ENCODE measurements at regions not wholly inside any gene's neighbourhood (a gene's known extent, or its start where the extent isn't known, plus 50 kb on each side); places are given as distances from the start of the nearest gene placed in this dataset.

DNA sequence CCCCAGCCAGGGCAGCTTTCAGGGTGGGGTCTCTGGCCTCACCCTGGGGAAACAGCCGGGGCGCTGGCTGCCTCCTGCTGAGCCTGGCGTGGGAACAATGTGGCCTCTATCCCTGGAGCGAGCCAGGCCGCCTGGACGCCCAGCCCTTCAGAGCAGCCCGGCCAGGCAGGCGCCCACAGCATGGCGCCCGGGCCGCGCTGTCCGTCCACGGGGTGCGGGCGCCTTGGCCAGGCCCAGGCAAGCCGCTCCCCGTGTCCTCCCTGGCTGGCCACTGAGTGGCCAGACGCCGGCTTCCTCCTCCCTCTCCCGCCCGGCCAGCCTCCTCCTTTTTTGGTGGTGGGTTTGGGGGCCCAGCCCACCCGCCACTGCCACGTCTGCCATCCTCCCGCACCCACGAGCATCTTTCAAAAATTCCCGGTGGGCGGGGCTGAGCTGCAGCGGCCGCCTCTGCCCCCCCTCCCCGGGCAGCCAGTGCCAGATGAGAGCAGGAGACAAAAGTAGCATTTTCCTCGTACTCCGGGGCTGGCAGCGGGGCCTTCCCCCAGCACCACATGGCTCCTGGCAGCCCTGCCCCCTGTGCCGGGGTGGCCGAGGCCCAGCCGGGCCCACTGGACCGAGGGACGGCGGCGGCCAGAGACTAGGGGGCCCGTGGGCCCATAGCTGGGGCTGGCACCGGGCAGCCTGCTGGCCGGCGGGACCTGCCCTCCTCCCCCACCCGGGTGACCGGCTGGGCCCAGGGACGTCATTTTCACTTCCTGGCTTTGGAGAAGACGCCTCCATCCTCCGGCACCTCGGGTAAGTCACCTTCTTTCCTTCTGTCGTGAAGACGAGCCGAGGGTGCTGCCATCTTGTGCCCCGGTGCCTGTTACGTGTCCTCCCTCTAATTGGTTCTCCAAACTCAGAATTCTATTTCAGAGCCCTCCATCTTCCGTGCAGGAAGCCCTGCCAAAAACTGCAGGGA is 70.2 kb upstream of the PPARA start:
- TF ChIP-seq, protein P1, sequence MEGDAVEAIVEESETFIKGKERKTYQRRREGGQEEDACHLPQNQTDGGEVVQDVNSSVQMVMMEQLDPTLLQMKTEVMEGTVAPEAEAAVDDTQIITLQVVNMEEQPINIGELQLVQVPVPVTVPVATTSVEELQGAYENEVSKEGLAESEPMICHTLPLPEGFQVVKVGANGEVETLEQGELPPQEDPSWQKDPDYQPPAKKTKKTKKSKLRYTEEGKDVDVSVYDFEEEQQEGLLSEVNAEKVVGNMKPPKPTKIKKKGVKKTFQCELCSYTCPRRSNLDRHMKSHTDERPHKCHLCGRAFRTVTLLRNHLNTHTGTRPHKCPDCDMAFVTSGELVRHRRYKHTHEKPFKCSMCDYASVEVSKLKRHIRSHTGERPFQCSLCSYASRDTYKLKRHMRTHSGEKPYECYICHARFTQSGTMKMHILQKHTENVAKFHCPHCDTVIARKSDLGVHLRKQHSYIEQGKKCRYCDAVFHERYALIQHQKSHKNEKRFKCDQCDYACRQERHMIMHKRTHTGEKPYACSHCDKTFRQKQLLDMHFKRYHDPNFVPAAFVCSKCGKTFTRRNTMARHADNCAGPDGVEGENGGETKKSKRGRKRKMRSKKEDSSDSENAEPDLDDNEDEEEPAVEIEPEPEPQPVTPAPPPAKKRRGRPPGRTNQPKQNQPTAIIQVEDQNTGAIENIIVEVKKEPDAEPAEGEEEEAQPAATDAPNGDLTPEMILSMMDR (conservative IDR thresholded peaks at IDR 0.05; ENCODE audit: low read length) = 0 out of 2 replicates have a peak, but pooled peaks have one; percentile 17
- TF ChIP-seq EZH2phosphoT487 (IDR thresholded peaks at IDR 0.05; ENCODE audit: borderline replicate concordance) = no peak
